HG03520 (cell line): ENCODE measurements at regions not wholly inside any gene's neighbourhood (a gene's known extent, or its start where the extent isn't known, plus 50 kb on each side); places are given as distances from the start of the nearest gene placed in this dataset.
"Not testable (repeated sequence)": the region's sequence is repeated elsewhere in the genome, so short reads cannot be mapped to it uniquely, and the experiment has no call there.

Experiments
- ATAC-seq: cut with Tn5 transposase; IDR thresholded peaks from one replicate; pipeline ENCODE4 v1.9.1; 2021; ENCODE audit warnings: mild to moderate bottlenecking, moderate library complexity; ENCODE audit not compliant: unreplicated experiment

DNA sequence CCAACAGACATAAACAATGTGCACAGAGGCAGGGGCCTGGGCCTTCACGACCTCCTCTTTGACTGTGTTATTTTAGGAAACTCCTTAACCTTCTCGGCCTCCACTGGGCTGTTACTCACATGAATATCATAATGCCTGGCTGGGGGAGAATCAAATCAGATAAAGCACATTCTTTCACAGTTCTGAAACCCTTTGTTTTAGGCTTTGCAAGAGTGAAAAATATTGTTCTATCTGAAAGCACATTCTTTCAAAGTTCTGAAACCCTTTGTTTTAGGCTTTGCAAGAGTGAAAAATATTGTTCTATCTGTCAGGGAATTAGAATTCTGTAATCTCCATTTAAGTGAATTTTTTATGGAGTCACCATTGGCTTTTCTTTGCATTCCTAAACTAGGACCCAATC lies 50.7 kb upstream of the SYNDIG1 start:
- ATAC-seq = no peak

DNA sequence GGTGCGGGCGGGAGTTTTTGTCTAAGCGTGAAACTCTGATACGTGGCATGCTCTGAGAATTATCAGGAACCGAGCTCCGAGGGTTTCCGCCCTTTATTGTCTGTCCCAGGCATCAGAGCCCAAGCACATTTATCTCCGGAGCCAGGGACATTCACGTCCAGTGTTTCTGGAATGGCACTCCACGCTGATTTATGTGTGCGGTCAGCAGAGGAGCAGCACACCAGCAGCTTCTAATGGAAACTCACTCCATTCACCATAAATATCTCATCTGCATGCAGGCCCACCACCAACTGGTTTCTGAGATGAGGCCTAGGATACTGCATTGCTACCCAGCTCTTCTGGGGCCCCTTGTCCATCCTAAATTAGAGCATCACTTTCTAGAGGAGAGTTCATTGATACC lies 51.9 kb upstream of the SYNDIG1 start:
- ATAC-seq = no peak

DNA sequence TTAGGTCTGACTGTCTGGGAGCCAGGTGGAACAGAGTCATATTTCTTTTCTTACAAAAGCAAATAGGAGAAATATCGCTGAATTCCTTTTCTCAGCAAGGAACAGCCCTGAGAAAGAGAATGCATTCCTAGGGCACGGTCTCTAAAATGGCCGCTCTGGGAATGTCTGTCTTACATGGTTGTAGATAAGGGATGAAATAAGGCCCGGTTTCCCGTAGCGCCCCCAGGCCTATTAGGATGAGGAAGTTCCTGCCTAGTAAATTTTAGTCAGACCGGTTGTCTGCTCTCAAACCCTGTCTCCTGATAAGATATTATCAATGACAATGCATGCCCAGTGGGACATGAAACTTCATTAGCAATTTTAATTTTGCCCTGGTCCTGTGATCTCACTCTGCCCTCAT lies 54.0 kb upstream of the SYNDIG1 start:
- not testable (repeated sequence) for ATAC-seq

DNA sequence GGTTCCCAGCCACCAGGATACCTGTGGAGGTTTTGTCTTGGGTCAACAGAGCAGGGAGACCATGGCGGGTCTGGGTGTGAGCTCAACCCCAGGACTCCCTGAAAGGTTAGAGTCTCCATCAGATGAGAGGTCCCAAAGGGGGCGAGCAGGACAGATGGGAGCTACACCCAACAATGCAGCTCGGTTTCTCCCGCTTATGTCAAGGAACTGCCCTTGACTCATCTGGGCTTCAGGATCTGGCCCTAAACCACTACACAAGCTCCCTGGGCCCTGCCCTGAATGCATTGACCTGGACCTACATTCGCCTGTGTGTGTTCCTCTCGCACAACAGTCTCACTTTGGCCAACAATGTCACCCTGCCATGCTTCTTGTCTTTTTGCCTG lies 57.6 kb upstream of the SYNDIG1 start:
- no peak for ATAC-seq

DNA sequence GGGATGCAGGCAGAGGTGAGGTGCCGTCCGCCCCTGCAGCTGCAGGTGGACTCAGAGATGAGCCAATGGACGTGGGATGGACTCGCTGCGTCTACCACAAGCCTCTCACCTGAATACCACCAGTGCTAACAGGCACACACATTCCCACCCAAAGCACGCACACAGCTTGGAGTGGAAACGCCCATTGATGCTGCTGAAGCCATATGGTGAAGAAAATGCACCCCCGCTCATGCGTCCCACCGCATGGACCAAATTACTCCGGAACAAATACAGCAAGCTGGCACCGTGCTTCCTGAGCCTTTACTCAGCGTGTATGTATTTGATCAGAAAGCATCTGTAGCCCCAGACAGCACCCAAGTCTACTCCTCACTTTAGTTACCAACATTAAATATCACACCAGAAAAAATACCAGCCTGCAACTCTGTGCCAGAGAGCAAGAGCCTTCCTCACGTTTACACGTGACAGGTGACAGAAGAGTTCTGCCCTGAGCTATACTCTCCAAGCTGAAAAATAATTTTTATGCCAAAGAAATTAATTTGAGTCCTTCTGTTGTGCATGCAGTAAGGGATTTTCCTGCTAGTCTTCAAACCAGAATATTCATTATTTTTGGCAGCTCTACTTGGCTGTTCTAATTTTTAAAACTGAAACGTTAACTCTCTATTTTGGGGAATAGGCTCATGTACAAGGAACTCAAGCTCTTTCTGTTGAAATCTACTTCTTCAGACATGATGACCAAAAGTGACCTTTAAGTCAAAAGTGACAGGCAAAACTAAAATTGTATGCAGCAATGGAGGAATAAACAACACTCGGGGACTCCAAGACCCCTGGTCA lies 58.2 kb upstream of the SYNDIG1 start:
- no peak for ATAC-seq

DNA sequence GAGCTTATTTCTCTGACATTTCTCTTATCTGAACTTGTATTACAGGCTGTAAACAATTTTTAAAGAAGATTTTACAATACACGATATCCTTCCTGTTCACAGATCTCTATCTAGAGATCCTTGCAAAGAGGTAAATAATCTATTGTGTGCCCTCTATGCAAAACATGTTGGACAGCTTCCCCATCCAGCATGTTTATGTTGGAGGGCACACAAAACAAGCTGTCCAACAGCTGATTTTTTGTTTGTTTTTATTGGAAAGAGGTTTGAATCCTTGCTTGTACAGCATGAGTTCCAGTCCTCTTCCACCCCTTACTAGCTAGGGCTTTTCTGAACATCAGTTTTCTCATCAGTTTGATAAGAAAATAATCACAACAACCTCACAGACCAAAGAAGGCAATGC lies 62.3 kb upstream of the SYNDIG1 start:
- ATAC-seq = no peak

DNA sequence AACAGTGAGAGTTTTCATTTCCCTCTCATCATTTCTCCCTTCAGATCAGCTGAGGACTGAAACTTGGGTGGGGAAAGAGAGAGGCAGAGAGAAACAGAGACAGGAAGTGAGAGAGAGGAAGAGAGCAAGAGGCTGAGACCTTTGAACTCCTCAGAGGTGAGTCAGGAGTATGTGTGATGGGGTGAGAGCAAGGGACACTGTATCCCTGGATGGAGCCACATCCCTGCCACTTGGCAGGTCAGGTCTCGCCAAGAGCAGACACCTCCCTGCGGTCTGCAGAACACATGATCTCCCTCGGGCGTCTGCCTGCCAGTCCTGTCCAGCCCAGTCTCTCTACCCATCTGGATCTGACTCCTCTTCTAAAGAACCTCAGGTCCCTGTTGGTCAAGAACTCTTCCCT lies 62.7 kb upstream of the SYNDIG1 start:
- ATAC-seq = no peak

DNA sequence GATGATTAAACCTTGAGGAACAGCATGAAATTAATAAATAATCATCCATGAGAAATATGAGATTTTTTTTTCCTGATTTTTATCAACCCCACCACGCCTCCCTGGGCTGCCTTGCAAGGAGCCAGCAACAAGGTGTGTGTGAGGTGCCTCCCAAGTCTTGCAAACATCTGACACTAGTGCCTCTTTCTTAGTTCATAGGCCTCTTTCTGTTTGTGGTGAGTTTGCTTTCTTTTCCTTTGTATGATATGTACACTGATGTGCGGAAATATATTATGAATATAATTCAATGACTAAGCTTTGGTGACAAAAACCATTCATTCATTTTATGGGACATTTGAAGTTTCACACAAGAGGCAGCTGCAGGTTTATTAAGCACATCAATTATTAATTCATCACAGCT lies 63.2 kb upstream of the SYNDIG1 start:
- ATAC-seq = no peak

DNA sequence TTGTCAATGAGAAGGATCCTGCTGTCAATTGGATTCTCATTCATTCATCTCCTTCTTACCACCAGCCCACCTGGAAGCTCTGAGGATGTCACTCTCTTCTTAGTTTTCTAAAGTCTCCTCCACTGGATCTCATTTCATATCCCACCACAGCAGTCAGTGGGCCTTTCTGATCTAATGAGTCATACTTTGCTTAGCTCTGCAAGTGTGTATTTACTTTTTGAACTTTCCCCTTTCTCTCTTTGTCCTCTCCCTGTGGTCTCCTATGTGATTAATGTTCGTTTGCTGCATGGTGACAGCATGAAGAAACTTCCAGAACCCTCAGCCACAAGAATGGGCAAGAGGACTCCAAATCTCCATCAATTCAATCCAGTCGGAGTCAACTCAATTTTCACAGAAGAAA lies 63.6 kb upstream of the SYNDIG1 start:
- ATAC-seq = no peak

DNA sequence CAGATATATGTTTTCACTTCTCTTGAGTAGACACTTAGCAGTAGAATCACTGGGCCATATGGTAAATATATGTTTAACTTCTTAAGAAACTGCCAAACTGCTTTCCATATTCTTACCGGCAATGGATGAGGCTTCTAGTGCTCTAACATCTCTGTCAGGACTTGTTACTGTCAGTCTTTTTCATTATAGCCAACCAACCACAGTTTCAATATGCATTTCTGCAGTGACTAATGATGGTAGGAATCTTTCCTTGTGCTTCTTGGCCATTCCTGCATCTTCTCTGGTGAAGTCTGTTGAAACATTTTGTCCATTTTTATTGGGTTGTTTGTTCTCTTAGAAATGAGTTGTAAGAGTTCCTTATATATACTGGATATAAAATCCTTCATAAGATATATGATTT lies 66.0 kb upstream of the SYNDIG1 start:
- ATAC-seq = no peak

DNA sequence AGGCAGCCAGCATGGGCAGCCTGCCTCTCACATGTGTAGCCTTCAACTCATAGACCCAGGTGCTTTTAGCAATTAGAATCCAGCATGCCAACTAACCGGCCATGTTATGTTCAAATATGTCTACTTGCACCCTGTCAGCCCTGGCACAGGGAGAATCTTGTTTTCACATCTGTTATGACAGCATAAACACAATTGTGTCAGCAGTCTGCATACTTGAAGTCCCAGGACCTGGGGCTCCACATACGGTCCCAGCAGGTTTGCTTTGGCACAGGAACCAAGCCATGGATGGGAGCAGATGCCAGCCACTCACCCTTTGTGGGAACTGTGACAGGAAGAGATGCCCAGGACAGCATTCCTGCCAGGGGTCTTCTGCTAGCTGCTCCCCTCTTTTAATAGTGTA lies 67.2 kb upstream of the SYNDIG1 start:
- no peak for ATAC-seq

DNA sequence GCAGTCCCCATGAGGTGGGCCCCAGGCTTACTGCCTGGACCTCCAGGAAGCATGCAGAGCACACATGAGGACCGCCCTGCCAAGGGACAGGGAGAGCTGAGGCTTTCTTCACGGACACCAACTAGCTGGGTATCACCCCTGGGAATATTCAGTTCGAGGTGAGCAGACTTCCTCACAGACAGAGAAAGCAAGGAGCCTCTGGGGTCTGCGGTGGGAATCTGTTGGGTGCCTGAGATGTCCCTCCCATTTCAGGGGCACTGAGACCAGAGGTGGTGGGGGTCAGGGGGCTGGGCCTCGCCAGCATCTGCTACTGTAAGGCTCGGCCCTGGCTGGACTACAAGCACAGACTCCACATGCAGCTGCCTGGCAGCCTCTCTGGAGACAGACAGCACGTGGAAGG lies 74.3 kb upstream of the SYNDIG1 start:
- no peak for ATAC-seq

DNA sequence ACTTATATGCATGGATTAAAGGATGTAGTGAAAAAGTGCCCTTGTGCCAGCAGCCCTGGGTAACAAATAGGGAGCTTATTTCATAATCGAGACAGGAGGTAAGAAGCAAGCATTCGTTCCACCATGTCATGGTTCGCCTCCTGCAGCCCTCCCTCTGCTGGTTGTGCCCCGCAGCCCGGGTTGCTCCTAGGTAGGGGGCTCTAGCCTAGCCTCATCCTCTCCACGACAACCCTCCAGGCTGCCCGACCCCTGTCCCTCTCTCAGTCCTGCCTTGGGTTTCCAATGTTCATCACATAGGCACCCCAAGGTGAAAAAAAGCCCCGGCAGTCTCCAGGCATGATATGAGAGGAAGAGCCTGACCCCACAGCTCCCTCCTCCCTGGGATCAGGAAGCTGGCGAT lies 75.5 kb upstream of the SYNDIG1 start:
- ATAC-seq = no peak

DNA sequence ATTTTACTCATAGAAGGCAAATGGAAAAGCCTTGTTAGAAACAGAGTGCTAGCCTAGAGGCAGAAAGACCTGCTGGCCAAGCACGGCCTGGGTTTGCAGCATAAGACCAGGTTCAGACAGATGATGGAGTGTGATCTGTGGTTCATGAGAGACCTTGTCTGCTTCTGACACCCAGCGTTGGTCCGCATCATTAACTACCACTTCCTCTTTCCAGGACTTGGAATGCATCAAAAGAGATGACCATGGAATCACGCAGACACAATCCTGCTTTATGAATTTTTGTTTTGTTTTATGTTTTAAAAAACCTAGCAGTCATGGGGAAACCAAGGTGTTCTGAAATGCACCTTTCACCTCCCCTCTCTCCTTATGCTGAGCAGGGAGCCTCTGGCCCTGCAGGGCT lies 76.8 kb upstream of the SYNDIG1 start:
- no peak for ATAC-seq

DNA sequence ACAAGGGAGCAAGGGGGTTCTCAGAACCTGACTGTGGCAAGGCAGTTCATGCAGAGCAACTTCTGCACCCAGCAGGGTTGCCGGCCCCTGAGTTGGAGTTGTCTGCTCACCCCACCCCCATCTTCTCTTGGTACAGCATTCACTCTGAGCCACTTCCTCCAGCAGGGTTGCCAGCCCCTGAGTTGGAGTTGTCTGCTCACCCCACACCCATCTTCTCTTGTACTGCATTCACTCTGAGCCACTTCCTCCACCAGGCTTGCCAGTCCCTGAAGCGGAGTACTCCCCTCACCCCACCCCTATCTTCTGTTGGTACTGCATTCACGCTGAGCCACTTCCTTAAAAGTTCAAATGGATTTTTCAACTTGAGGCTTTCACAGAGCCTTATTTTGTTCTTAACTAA lies 79.7 kb upstream of the SYNDIG1 start:
- ATAC-seq = no peak

DNA sequence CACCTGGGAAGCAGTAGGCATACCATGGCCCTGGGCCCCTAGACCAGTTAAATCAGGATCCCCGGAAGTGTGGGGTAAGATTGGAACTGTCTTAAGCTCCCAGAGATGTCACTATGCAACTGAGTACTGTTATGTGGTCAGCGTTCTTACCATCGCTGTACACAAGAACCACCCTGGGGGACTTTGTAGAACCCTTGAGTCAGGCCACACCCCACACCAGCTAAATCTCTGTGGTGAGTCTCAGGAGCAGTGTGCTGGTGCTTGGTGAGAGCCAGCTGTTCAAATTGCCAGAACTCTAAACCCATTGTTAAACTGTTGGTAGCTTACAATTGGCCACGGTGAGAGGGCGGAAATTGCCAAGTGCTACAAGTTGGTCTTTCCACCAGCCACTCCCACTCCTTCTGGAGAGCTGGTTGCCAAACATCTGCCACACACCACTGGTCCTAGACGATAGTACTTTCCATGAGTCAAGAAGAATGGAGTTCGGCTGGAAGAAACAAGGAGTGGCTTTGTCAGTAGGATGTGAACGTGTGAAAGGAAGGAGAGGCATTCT lies 80.5 kb upstream of the SYNDIG1 start:
- ATAC-seq = no peak

DNA sequence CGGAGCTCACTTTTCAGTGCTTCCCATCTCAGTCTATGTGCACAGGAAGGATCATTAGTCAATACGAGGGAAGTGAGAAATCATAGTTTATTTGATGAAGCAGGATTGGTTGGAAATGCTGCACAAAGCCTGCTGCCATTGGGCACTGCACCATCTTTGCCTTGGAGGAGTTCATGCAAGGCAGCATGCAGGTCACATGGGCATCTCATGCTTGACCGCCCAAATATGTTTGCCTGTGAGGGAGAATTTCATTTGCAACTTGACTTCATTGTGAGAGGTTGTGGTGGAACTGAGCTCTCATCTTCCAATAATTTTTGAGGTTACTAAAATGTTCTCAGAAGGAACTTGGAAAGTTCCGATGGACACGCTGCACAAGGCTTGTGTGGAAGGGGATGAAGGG lies 83.9 kb upstream of the SYNDIG1 start:
- no peak for ATAC-seq

DNA sequence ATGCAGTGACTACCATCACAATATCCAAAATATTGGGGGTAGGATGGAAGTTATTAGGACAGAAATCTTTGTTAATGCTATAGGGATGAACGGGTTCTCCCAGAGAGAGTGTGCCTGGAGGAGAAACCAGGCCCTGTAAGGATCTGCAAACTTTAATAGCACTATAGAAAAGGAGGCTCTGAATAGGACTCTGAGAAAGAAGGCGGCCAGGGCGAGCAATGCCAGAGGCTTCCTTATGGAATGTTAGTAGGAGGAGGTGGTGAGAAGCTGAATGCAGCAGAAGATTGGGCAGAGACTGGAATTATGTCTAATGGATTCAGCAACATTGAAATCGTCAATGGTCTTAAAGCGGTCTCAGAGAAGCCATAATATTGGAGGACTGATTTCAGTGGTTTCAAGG lies 84.6 kb upstream of the SYNDIG1 start:
- no peak for ATAC-seq

DNA sequence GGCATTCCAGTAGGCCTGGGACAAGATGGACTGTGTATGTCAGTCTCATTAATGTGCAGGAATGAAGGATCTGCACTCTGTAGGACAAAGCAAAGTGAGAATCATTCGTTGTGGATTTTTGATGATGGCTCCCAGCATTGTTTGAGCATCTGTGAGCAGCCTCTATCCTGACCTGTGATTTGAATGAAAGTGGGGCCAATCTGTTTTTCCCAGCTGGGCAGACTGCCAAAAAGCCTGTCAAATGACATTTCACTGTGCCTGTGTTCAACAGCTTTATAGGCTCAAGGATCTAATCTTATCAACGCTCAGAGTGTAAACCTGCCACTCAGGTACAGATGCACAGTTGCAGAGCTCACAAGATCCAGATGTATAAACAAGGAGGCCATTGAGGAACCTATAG lies 86.7 kb upstream of the SYNDIG1 start:
- no peak for ATAC-seq

DNA sequence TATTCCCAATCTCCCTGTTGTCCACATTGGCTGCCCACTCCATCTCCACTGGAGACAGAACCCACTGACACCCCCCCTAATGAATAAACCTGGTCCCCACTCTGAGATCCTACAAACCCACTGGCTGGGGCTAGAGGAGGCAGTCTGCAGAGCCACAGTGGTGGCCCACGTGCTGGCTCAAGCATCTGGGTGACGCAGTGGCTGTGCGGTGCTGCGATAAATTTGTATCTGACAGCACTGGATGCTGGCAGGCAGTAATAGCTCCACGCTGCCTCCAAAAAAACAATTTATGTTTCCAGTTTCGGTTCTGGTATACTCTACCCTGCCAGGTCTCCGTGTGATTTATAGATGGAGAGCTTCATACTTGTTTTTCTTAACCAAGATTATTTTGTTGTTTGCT lies 87.1 kb upstream of the SYNDIG1 start:
- ATAC-seq = no peak

DNA sequence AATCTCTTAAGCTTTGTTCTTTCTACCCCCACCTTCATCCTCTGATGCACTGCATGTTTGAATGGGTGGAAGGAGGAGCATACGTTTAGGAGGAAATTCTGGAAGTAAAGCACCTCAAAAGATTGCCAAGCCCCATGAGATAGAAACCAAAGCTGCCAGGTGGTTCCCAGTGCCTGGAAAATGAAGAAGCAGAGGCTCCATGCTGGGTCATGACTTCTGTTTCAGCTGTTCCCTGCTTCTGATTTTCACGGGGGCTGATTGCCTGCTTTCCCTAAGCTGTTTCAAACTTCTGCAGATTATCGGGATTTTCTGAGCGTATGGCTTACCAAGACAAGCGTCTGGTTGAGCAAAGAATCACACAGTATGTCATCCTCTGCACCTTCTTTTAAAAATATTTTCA lies 87.5 kb upstream of the SYNDIG1 start:
- ATAC-seq = no peak

DNA sequence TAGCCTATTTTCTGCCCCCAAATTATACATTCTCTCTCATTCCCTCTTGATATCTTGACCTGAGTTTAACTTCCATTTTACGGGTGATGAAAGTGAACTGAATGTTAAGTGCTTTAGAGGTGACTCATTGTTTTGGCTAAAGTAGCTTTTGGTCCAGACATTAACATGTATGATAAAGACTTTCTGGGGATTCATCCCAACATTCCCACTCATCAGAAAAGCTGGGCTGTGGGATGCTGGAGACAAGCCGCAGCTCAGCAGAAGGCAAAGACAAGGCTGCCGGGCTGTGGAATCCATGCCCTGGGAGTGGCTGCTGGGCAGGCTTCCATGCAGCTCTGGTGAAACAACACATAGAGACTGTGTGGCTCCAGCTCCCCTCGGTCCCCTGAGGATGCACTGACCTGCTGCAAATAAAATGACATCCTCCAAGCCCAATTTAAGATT lies 89.9 kb upstream of the SYNDIG1 start:
- ATAC-seq = no peak
